A673 (cell line): ENCODE measurements at regions not wholly inside any gene's neighbourhood (a gene's known extent, or its start where the extent isn't known, plus 50 kb on each side); places are given as distances from the start of the nearest gene placed in this dataset.

ENCODE experiments used
- BruUV-seq: library from RNA; stranded (reverse); fragments of 400-500 nt; replicated peaks from 2 replicates; lab custom pipeline; 2021; lab: Mats Ljungman, UMichigan
- CTCF ChIA-PET: fragments of 300-600 bp; sonication (Branson Sonifier 250); formaldehyde crosslinking; loops from one replicate; lab custom pipeline; 2022; ENCODE audit warnings: antibody characterized with exemption; lab: Charles Lee
- POLR2A ChIA-PET: fragments of 300-600 bp; sonication (Branson Sonifier 250); formaldehyde crosslinking; loops from one replicate; lab custom pipeline; 2022; ENCODE audit warnings: antibody characterized with exemption; ENCODE audit not compliant: low non-redundant PET; lab: Charles Lee
- DNase-seq: peaks from one replicate; pipeline ENCODE4 v3.0.0-alpha.2; 2015; ENCODE audit warnings: low spot score
- H3K27ac ChIP-seq: fragments of 200-600 bp; sonication (generic); 2 replicates; pipeline ENCODE4 v1.5.1; 2016; ENCODE audit warnings: mixed run types, low read depth, mild to moderate bottlenecking, mixed read lengths, antibody characterized with exemption, low read length; ENCODE audit not compliant: poor library complexity, severe bottlenecking
- H3K27me3 ChIP-seq: fragments of 200-600 bp; sonication (generic); replicated peaks from 2 replicates; pipeline ENCODE4 v1.6.1; 2017; ENCODE audit warnings: mixed run types, low read depth, mild to moderate bottlenecking, mixed read lengths, antibody characterized with exemption, low read length; ENCODE audit not compliant: insufficient read depth, poor library complexity
- H3K36me3 ChIP-seq: fragments of 200-600 bp; sonication (generic); 2 replicates; pipeline ENCODE4 v1.6.1; 2016; ENCODE audit warnings: mixed run types, mild to moderate bottlenecking, mixed read lengths, antibody characterized with exemption, low read length; ENCODE audit not compliant: insufficient read depth, poor library complexity, severe bottlenecking
- H3K4me1 ChIP-seq: fragments of 200-600 bp; sonication (generic); 2 replicates; pipeline ENCODE4 v1.6.1; 2017; ENCODE audit warnings: mixed run types, mild to moderate bottlenecking, mixed read lengths, antibody characterized with exemption, low read length; ENCODE audit not compliant: insufficient read depth, poor library complexity, severe bottlenecking
- H3K4me3 ChIP-seq: fragments of 200-600 bp; sonication (generic); 2 replicates; pipeline ENCODE4 v1.5.1; 2016; ENCODE audit warnings: low read depth, mixed run types, mild to moderate bottlenecking, mixed read lengths, low read length; ENCODE audit not compliant: poor library complexity, severe bottlenecking
- H3K9me3 ChIP-seq: fragments of 200-600 bp; sonication (generic); 2 replicates; pipeline ENCODE4 v1.6.1; 2016; ENCODE audit warnings: mixed run types, low read depth, mild to moderate bottlenecking, mixed read lengths, antibody characterized with exemption, low read length; ENCODE audit not compliant: poor library complexity, severe bottlenecking
- EZH2 ChIP-seq: fragments of 200-600 bp; sonication (generic); IDR thresholded peaks from 2 replicates; pipeline ENCODE4 v1.6.1; 2017; ENCODE audit warnings: borderline replicate concordance, low read depth, mild to moderate bottlenecking, mixed read lengths, antibody characterized with exemption, low read length; ENCODE audit not compliant: poor library complexity, severe bottlenecking
- intact Hi-C: fragments of 100-400 bp; cut with micrococcal nuclease; formaldehyde crosslinking; loops from one replicate; pipeline ENCODE4 v1.10.0; 2022; ENCODE audit not compliant: unreplicated experiment
- TF ChIP-seq, protein P1 (sequence below): fragments of 300-800, 200-600 bp; sonication (generic); conservative IDR thresholded peaks from 2 replicates; pipeline ENCODE4 v1.5.1; 2017; ENCODE audit warnings: low read depth, mild to moderate bottlenecking, antibody characterized with exemption, low read length, moderate library complexity, mixed read lengths

DNA sequence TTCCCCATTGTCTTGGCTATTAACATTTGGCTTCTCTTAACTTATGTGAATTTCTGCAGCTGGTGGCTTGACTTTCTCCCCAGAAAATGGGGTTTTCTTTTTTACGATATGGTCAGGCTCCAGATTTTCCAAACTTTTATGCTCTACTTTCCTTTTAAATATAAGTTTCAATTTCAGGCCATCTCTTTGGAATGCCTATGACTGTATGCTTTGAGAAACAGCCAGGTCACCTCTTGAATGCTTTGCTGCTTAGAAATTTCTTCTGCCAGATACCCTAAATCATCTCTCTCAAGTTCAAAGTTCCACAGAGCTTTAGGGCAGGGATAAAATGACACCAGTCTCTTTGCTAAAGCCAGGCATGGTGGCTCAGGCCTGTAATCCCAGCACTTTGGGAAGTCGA lies 212.9 kb upstream of the SMIM31 start:
- Histone ChIP-seq H3K27ac (no peak overlapping the region), H3K27me3 (no peaks in the 10 kb centered on the region), H3K4me3 (no peak overlapping the region), H3K36me3 (no peaks in the 10 kb centered on the region), H3K4me1 (no peaks in the 10 kb centered on the region), H3K9me3 (no peaks in the 10 kb centered on the region)
- no TSS peak for BruUV-seq
- CTCF ChIA-PET = no interaction called here
- intact Hi-C loops = no loop called here
- POLR2A ChIA-PET = no interaction called here
- TF ChIP-seq EZH2 = no peak
- TF ChIP-seq, protein P1, sequence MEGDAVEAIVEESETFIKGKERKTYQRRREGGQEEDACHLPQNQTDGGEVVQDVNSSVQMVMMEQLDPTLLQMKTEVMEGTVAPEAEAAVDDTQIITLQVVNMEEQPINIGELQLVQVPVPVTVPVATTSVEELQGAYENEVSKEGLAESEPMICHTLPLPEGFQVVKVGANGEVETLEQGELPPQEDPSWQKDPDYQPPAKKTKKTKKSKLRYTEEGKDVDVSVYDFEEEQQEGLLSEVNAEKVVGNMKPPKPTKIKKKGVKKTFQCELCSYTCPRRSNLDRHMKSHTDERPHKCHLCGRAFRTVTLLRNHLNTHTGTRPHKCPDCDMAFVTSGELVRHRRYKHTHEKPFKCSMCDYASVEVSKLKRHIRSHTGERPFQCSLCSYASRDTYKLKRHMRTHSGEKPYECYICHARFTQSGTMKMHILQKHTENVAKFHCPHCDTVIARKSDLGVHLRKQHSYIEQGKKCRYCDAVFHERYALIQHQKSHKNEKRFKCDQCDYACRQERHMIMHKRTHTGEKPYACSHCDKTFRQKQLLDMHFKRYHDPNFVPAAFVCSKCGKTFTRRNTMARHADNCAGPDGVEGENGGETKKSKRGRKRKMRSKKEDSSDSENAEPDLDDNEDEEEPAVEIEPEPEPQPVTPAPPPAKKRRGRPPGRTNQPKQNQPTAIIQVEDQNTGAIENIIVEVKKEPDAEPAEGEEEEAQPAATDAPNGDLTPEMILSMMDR = no peak
- DNase-seq = no peak

DNA sequence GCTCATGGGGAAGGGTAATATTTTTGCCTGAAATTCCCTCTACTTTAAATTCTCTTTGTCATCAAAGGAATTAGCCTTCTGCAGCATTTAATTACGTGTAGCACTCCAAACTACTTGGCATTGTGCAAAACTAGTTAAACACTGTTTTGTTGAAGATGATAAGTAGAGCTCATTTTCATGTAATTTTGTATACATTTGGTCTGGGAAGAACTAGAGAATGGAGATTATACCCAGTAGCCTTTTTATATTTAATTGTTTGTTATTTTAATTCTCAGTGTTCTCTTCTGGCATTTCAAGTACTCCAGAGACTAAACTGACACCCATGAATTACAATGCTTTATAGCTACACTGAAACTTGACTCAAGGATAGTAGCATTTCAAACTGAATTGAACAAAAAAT lies 211.5 kb upstream of the SMIM31 start:
- Histone ChIP-seq H3K36me3 (no peaks in the 10 kb centered on the region), H3K27me3 (no peaks in the 10 kb centered on the region), H3K4me3 (no peak overlapping the region), H3K4me1 (no peaks in the 10 kb centered on the region), H3K27ac (no peak overlapping the region), H3K9me3 (no peaks in the 10 kb centered on the region)
- TF ChIP-seq, protein P1 = no peak
- no peak for TF ChIP-seq EZH2
- ChIA-PET CTCF (no interaction called here), POLR2A (no interaction called here)
- BruUV-seq = no TSS peak
- no peak for DNase-seq
- intact Hi-C loops = no loop called here

DNA sequence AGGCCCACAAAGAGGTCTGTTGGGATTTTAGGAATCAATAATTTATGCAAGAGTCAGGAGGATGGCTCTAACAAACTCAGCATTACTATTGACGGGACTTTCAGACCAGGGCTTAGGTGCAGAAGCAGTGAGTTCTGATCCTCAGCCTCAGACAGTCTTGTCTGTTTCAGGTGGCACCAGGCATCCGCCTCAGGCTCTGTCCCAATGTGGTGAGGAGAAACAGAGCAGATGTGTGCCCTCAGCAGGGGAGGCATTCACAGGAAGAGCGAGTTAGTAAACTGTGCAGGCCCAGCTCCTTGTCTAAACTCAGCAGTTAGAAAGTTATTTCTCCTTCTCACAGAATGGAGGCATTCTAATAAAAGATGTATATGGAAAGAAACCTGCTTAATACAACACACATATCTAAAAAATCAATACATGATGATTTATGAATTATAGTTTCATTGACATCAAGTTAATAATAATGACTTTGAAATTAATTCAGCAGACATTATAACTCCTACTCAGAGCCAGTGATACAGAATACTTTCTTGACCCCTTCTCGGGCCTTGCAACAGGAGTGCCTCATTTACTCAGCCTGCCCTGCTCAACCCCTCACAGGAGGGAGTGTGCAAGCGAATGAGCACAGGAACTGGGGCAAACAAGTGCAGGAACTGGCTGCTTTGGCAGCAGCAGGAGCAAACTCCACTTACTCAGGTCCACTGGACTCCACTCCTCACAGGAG lies 202.8 kb upstream of the SMIM31 start:
- no peaks in the 10 kb centered on the region for H3K4me1 ChIP-seq
- H3K36me3 ChIP-seq = no peaks in the 10 kb centered on the region
- no peak for TF ChIP-seq EZH2
- TF ChIP-seq, protein P1 = no peak
- H3K4me3 ChIP-seq = no peak overlapping the region
- BruUV-seq = no TSS peak
- DNase-seq = no peak
- CTCF ChIA-PET = no interaction called here
- no peaks in the 10 kb centered on the region for H3K9me3 ChIP-seq
- POLR2A ChIA-PET = no interaction called here
- intact Hi-C loops = no loop called here
- no peaks in the 10 kb centered on the region for H3K27me3 ChIP-seq
- no peak overlapping the region for H3K27ac ChIP-seq
